GM13976 (cell line): ENCODE measurements at regions not wholly inside any gene's neighbourhood (a gene's known extent, or its start where the extent isn't known, plus 50 kb on each side); places are given as distances from the start of the nearest gene placed in this dataset.

Experiments
- DNase-seq: peaks from one replicate; pipeline ENCODE4 v3.0.0; 2012; ENCODE audit warnings: low spot score
- in situ Hi-C: fragments of 300-500 bp; cut with MboI; formaldehyde crosslinking; loops from one replicate; pipeline ENCODE4 v1.12.0; 2022; ENCODE audit warnings: low sequenced_read_pairs, mixed read lengths, inconsistent platforms; ENCODE audit not compliant: unreplicated experiment
- TF ChIP-seq, protein P1 (sequence below): IDR thresholded peaks from 2 replicates; pipeline ENCODE4 v1.5.1; 2012; ENCODE audit warnings: borderline replicate concordance, mild to moderate bottlenecking; ENCODE audit not compliant: insufficient read depth; ENCODE audit errors: extremely low read depth, missing control alignments, control extremely low read depth

DNA sequence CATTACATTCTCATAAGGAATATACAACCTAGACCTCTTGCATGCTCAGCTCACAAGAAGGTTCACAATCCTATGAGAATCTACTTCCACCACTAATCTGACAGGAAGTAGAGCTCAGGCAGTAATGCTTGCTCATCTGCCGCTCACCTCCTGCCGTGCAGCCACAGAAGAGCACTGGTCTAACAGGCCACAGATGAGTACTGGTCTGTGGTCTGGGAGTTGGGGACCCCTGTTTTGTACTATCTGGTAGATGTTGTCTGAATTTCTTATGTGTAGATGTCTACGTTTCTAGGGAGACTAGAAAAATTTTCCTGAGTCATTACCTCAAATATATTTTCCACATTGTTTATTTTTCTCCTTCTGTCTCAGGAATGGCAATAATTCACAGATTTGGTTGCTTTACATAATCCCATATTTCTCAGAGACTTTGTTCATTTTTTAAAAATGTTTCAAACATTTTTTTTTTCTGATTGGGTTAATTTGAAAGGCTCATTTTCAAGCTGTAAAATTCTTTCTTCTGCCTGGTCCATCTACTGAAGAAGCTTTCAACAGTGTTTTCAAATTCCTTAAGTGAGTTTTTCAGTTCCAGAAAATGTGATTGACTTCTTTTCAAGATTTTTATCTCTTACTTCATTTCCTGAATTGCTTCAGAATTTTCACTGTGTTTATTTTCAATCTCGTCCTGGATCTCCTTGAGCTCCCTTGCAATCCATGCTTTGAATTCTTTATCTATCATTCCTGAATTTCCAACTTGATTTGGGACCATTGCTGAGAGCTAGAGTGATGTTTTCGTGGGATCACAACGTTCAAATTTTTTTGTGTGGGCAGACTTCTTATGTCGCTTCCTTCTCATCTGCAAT, 1322.2 kb downstream of the PCDH9 start:
- in situ Hi-C loops = no loop called here
- no peak for DNase-seq

DNA sequence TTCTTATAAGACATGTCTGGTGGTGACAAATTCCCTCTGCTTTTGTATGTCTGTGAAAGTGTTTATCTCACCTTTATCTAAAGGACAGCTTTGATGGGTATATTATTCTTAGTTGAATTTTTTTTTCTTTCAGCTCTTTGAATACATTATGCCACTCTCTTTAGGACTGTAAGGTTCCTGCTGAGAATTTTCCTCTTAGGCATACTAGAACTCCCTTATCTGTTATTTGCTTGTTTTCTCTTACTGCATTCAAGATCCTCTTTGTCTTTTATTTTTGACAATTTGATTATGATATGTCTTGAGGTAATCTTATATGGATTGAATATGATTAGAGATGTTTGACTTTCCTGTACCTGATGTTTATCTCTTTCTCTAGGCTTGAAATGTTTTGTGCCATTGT, 1328.4 kb downstream of the PCDH9 start:
- in situ Hi-C loops = no loop called here
- DNase-seq = no peak
- TF ChIP-seq, protein P1, sequence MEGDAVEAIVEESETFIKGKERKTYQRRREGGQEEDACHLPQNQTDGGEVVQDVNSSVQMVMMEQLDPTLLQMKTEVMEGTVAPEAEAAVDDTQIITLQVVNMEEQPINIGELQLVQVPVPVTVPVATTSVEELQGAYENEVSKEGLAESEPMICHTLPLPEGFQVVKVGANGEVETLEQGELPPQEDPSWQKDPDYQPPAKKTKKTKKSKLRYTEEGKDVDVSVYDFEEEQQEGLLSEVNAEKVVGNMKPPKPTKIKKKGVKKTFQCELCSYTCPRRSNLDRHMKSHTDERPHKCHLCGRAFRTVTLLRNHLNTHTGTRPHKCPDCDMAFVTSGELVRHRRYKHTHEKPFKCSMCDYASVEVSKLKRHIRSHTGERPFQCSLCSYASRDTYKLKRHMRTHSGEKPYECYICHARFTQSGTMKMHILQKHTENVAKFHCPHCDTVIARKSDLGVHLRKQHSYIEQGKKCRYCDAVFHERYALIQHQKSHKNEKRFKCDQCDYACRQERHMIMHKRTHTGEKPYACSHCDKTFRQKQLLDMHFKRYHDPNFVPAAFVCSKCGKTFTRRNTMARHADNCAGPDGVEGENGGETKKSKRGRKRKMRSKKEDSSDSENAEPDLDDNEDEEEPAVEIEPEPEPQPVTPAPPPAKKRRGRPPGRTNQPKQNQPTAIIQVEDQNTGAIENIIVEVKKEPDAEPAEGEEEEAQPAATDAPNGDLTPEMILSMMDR = no peak

More for the DNA sequence above, 1322.2 kb downstream of the PCDH9 start:
- TF ChIP-seq, protein P1 = no peak

DNA sequence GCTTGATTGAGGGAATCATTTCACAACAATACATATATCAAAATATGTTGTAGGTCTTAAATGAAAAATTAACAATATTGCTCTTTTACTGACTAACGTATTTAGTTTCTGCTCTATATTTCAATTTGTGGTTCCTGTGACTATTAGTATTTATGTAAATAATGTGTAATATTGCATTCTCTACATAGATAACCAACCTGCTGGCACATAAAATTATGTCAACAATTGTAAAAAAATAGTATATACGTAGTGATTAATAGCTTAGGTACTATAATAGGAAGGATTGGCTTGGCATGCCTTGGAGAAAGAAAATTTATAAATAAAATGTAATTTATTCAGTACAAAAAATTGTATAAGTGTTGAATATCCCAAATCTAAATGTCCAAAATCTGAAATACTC, 1336.1 kb downstream of the PCDH9 start:
- TF ChIP-seq, protein P1 = no peak
- in situ Hi-C loops = no loop called here
- no peak for DNase-seq

DNA sequence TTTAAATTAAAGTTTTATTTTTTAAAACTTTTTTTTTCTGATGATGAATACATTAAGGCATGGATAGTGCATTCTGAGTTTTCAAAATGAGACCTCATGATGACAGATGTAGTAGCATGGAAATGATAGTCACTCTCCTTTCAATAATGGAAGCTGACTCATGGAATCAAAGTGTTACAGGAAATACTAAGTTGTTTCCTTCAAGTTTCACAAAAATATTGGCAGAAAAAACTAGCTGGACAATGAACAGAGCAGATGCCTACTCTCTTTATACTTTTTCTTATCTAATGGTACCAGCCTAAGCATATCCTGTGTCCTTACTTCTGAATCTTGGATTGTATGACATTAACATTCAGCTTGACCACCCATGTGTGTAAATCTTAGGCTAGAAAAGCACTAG, 1337.3 kb downstream of the PCDH9 start:
- TF ChIP-seq, protein P1 = no peak
- no peak for DNase-seq
- in situ Hi-C loops = no loop called here

- TF ChIP-seq, protein P1 = no peak
- DNase-seq = no peak
Observed at GRCh38 chr13:65889368-65889767, 1340.8 kb downstream of the PCDH9 start.

DNA sequence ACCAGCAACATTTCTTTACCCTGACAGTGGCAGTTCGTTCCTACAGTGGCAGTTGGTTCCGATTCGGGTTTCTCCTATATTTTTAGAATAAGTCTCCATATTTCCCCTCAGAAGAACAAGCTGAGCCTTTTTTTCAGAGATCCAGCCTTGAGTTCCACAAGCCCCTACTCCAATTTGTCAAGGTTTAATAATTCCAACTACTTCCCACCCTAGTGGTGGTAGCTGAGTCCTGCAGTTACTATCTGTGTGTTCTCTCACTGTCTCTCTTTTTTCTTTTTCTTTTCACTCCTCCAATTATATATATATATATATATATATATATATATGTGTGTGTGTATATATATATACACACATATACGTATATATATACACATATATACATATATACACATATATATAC, 1347.3 kb downstream of the PCDH9 start:
- DNase-seq = no peak
- TF ChIP-seq, protein P1 = no peak
- in situ Hi-C loops = no loop called here

More at GRCh38 chr13:65889368-65889767, 1340.8 kb downstream of the PCDH9 start:
- in situ Hi-C loops = no loop called here
